HEK293 (cell line): ENCODE measurements at regions not wholly inside any gene's neighbourhood (a gene's known extent, or its start where the extent isn't known, plus 50 kb on each side); places are given as distances from the start of the nearest gene placed in this dataset.

Experiments
- CTCF ChIP-seq: fragments of 450-650 bp; formaldehyde crosslinking; IDR thresholded peaks from 2 replicates; pipeline ENCODE4 v1.5.1; 2016; ENCODE audit warnings: missing biosample characterization, missing genetic modification characterization
- KLF17 ChIP-seq: fragments of 450-650 bp; formaldehyde crosslinking; IDR thresholded peaks from 2 replicates; pipeline ENCODE4 v1.5.1; 2016; ENCODE audit warnings: missing biosample characterization, missing genetic modification characterization
- WT1 ChIP-seq: fragments of 450-650 bp; formaldehyde crosslinking; IDR thresholded peaks from 2 replicates; pipeline ENCODE4 v1.5.1; 2016; ENCODE audit warnings: missing biosample characterization, missing genetic modification characterization
- ZBTB1 ChIP-seq: fragments of 450-650 bp; formaldehyde crosslinking; IDR thresholded peaks from 2 replicates; pipeline ENCODE4 v1.5.1; 2016; ENCODE audit warnings: missing biosample characterization, missing genetic modification characterization
- ZBTB21 ChIP-seq: fragments of 450-650 bp; formaldehyde crosslinking; IDR thresholded peaks from 2 replicates; pipeline ENCODE4 v1.5.1; 2017; ENCODE audit warnings: missing biosample characterization, missing genetic modification characterization
- ZNF112 ChIP-seq: fragments of 450-650 bp; formaldehyde crosslinking; IDR thresholded peaks from 2 replicates; pipeline ENCODE4 v1.5.0; 2017; ENCODE audit warnings: missing biosample characterization, missing genetic modification characterization
- ZNF146 ChIP-seq: fragments of 450-650 bp; formaldehyde crosslinking; IDR thresholded peaks from 2 replicates; pipeline ENCODE4 v1.5.1; 2016; ENCODE audit warnings: missing biosample characterization, missing genetic modification characterization
- ZNF561 ChIP-seq: fragments of 450-650 bp; IDR thresholded peaks from 2 replicates; pipeline ENCODE4 v1.5.1; 2018; ENCODE audit warnings: missing biosample characterization, missing genetic modification characterization, borderline replicate concordance
- ZNF664 ChIP-seq: fragments of 450-650 bp; formaldehyde crosslinking; IDR thresholded peaks from 2 replicates; pipeline ENCODE4 v1.5.1; 2016; ENCODE audit warnings: missing biosample characterization, missing genetic modification characterization
- ZNF701 ChIP-seq: fragments of 450-650 bp; formaldehyde crosslinking; IDR thresholded peaks from 2 replicates; pipeline ENCODE4 v1.5.1; 2016; ENCODE audit warnings: missing biosample characterization, missing genetic modification characterization
- TF ChIP-seq, protein P1 (sequence below): sonication (generic); formaldehyde crosslinking; IDR thresholded peaks from 2 replicates; pipeline ENCODE4 v1.8.1; 2022; ENCODE audit warnings: mild to moderate bottlenecking, moderate library complexity, missing genetic modification reagents
- TF ChIP-seq, protein P2 (sequence below): fragments of 450-650 bp; formaldehyde crosslinking; IDR thresholded peaks from 2 replicates; pipeline ENCODE4 v1.5.1; 2016; ENCODE audit warnings: missing biosample characterization, missing genetic modification characterization, low read depth
- TF ChIP-seq, protein P3 (sequence below): fragments of 450-650 bp; formaldehyde crosslinking; IDR thresholded peaks from 2 replicates; pipeline ENCODE4 v1.5.1; 2016; ENCODE audit warnings: missing biosample characterization, missing genetic modification characterization
- TF ChIP-seq, protein P4 (sequence below): fragments of 450-650 bp; formaldehyde crosslinking; IDR thresholded peaks from 2 replicates; pipeline ENCODE4 v1.5.1; 2017; ENCODE audit warnings: missing biosample characterization, missing genetic modification characterization

DNA sequence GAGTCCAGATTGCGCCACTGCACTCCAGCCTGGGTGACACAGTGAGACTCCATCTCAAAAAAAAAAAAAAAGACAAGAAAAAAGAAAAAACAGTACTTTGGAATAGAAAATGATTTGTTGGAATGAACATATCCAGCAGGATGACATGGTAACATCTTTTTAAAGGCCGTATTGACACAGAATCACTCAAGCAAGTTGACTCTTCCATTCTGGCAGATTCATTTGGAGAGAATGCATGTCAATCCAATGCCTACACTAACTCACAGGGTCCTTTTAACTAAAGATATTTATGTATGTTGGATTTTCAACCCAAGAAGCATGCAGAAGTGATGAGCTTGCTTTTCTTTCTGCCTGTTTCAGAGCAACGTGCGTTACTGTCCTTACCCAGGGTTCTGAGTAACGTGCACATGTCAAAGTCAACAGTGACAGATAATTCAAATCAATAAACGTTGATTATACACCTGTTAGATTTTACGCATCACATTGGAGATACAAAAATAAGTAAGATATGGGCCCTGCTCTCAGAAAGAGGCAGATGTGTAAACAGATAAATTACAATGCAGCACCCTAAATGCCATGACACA, 77.1 kb upstream of the FNDC3B start:
- no peak for TF ChIP-seq ZNF701
- TF ChIP-seq ZBTB21 (tag by site-specific recombination), result no peak
- no peak for TF ChIP-seq ZNF664 (tag by site-specific recombination)
- TF ChIP-seq CTCF (tag by site-specific recombination), result no peak
- TF ChIP-seq, protein P1, sequence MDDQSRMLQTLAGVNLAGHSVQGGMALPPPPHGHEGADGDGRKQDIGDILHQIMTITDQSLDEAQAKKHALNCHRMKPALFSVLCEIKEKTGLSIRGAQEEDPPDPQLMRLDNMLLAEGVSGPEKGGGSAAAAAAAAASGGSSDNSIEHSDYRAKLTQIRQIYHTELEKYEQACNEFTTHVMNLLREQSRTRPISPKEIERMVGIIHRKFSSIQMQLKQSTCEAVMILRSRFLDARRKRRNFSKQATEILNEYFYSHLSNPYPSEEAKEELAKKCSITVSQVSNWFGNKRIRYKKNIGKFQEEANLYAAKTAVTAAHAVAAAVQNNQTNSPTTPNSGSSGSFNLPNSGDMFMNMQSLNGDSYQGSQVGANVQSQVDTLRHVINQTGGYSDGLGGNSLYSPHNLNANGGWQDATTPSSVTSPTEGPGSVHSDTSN, result no peak
- no peak for TF ChIP-seq ZNF561 (tag by site-specific recombination)
- no peak for TF ChIP-seq ZBTB1 (tag by site-specific recombination)
- no peak for TF ChIP-seq ZNF146 (tag by site-specific recombination)
- TF ChIP-seq, protein P2, sequence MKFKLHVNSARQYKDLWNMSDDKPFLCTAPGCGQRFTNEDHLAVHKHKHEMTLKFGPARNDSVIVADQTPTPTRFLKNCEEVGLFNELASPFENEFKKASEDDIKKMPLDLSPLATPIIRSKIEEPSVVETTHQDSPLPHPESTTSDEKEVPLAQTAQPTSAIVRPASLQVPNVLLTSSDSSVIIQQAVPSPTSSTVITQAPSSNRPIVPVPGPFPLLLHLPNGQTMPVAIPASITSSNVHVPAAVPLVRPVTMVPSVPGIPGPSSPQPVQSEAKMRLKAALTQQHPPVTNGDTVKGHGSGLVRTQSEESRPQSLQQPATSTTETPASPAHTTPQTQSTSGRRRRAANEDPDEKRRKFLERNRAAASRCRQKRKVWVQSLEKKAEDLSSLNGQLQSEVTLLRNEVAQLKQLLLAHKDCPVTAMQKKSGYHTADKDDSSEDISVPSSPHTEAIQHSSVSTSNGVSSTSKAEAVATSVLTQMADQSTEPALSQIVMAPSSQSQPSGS (tag by site-specific recombination), result no peak
- no peak for TF ChIP-seq WT1 (tag by site-specific recombination)
- TF ChIP-seq, protein P3, sequence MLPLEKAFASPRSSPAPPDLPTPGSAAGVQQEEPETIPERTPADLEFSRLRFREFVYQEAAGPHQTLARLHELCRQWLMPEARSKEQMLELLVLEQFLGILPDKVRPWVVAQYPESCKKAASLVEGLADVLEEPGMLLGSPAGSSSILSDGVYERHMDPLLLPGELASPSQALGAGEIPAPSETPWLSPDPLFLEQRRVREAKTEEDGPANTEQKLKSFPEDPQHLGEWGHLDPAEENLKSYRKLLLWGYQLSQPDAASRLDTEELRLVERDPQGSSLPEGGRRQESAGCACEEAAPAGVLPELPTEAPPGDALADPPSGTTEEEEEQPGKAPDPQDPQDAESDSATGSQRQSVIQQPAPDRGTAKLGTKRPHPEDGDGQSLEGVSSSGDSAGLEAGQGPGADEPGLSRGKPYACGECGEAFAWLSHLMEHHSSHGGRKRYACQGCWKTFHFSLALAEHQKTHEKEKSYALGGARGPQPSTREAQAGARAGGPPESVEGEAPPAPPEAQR (tag by site-specific recombination), result no peak
- TF ChIP-seq ZNF112 (tag by site-specific recombination), result no peak
- TF ChIP-seq, protein P4, sequence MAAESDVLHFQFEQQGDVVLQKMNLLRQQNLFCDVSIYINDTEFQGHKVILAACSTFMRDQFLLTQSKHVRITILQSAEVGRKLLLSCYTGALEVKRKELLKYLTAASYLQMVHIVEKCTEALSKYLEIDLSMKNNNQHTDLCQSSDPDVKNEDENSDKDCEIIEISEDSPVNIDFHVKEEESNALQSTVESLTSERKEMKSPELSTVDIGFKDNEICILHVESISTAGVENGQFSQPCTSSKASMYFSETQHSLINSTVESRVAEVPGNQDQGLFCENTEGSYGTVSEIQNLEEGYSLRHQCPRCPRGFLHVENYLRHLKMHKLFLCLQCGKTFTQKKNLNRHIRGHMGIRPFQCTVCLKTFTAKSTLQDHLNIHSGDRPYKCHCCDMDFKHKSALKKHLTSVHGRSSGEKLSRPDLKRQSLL (tag by site-specific recombination), result no peak
- no peak for TF ChIP-seq KLF17
